A549 (cell line): ENCODE measurements at regions not wholly inside any gene's neighbourhood (a gene's known extent, or its start where the extent isn't known, plus 50 kb on each side); places are given as distances from the start of the nearest gene placed in this dataset.

Source experiments
- ATOH8 ChIP-seq: fragments of 250-450 bp; sonication (Bioruptor Pico); IDR thresholded peaks from 2 replicates; pipeline ENCODE4 v1.5.0; 2020; ENCODE audit warnings: low read depth, mild to moderate bottlenecking, moderate library complexity
- CTCF ChIP-seq: fragments of >200 bp; sonication (Bioruptor Twin); formaldehyde crosslinking; IDR thresholded peaks from 3 replicates; pipeline ENCODE4 v1.5.1; 2016
- MAFK ChIP-seq: fragments of 450-650 bp; IDR thresholded peaks from 2 replicates; pipeline ENCODE4 v1.6.1; 2014; ENCODE audit not compliant: partially characterized antibody
- RAD21 ChIP-seq, 2 experiments: fragments of >200 bp in 1 of 2; sonication (Bioruptor Twin) in 1 of 2; formaldehyde crosslinking in 1 of 2; IDR thresholded peaks in 1 of 2; conservative IDR thresholded peaks in 1 of 2; 2 replicates in 1 of 2; 3 replicates in 1 of 2; pipeline ENCODE4 v1.6.1; 2012 to 2018; ENCODE audit warnings: inconsistent platforms in 1 of 2

GRCh38 chr3:181628384-181628783 is 83.3 kb upstream of the SOX2 start:
- no peak for TF ChIP-seq CTCF
- no peak for TF ChIP-seq RAD21 (conservative IDR thresholded peaks at IDR 0.05 in 1 of 2, IDR thresholded peaks at IDR 0.05 in 1 of 2)
- no peak for TF ChIP-seq ATOH8 (CRISPR knock-in tag)
- no peak for TF ChIP-seq MAFK
